SU-DHL-6 (cell line): ENCODE measurements at regions not wholly inside any gene's neighbourhood (a gene's known extent, or its start where the extent isn't known, plus 50 kb on each side); places are given as distances from the start of the nearest gene placed in this dataset.

Experiments
- H2AFZ ChIP-seq: fragments of 200-600 bp; sonication (generic); 2 replicates; pipeline ENCODE4 v1.6.1; 2014; ENCODE audit warnings: low read depth, mild to moderate bottlenecking, moderate library complexity, mixed read lengths, antibody characterized with exemption, low read length; ENCODE audit not compliant: severe bottlenecking
- H3F3A ChIP-seq: fragments of 200-600 bp; shearing (Covaris generic); 2 replicates; pipeline ENCODE4 v1.6.0; 2016; ENCODE audit warnings: antibody characterized with exemption, mild to moderate bottlenecking; ENCODE audit not compliant: insufficient read depth
- H3K27ac ChIP-seq: fragments of 200-600 bp; sonication (generic); 2 replicates; pipeline ENCODE4 v1.5.1; 2016; ENCODE audit warnings: low read depth, mild to moderate bottlenecking, low read length, moderate library complexity, mixed read lengths
- H3K27me3 ChIP-seq: fragments of 200-600 bp; sonication (generic), shearing (Covaris generic); 2 replicates; pipeline ENCODE4 v1.6.0; 2014; ENCODE audit warnings: mild to moderate bottlenecking, low read length
- H3K36me3 ChIP-seq: fragments of 200-600 bp; sonication (generic); 2 replicates; pipeline ENCODE4 v1.6.1; 2014; ENCODE audit warnings: mild to moderate bottlenecking, low read length, mixed read lengths
- H3K4me2 ChIP-seq: fragments of 300-600, 200-600 bp; shearing (Covaris generic), sonication (generic); 2 replicates; pipeline ENCODE4 v1.6.0; 2014; ENCODE audit warnings: low read length, low read depth, mild to moderate bottlenecking; ENCODE audit not compliant: poor library complexity, severe bottlenecking
- H3K4me3 ChIP-seq: fragments of 200-600 bp; sonication (generic); 2 replicates; pipeline ENCODE4 v1.5.1; 2014; ENCODE audit warnings: antibody characterized with exemption, low read length, mild to moderate bottlenecking, mixed read lengths; ENCODE audit not compliant: insufficient read depth, poor library complexity, severe bottlenecking
- H3K79me2 ChIP-seq: fragments of 200-600 bp; sonication (generic); 2 replicates; pipeline ENCODE4 v1.6.1; 2014; ENCODE audit warnings: mild to moderate bottlenecking, low read length, moderate library complexity; ENCODE audit not compliant: insufficient read depth
- H3K9ac ChIP-seq: fragments of 200-600 bp; sonication (generic); 2 replicates; pipeline ENCODE4 v1.7.0; 2014; ENCODE audit warnings: mild to moderate bottlenecking, low read length
- H3K9me2 ChIP-seq: fragments of 200-600 bp; sonication (generic); replicated peaks from 2 replicates; pipeline ENCODE4 v1.6.1; 2014; ENCODE audit warnings: low read length; ENCODE audit not compliant: insufficient read depth
- H3K9me3 ChIP-seq: fragments of 200-600 bp; sonication (generic); 2 replicates; pipeline ENCODE4 v1.6.1; 2014; ENCODE audit warnings: low read length, mixed read lengths; ENCODE audit not compliant: insufficient read depth
- H4K20me1 ChIP-seq: fragments of 200-600 bp; sonication (generic); 2 replicates; pipeline ENCODE4 v1.6.1; 2014; ENCODE audit warnings: low read depth, mild to moderate bottlenecking, antibody characterized with exemption, low read length, moderate library complexity, mixed read lengths
- EZH2phosphoT487 ChIP-seq: fragments of 200-600 bp; sonication (generic), shearing (Covaris generic); conservative IDR thresholded peaks from 2 replicates; pipeline ENCODE4 v1.6.1; 2018; ENCODE audit warnings: mild to moderate bottlenecking, antibody characterized with exemption, low read length, moderate library complexity, mixed read lengths
- TF ChIP-seq, protein P1 (sequence below): fragments of 200-600 bp; sonication (generic); IDR thresholded peaks from one replicate; pipeline ENCODE4 v1.5.1; 2017; ENCODE audit warnings: antibody characterized with exemption, mild to moderate bottlenecking, low read length, moderate library complexity; ENCODE audit not compliant: insufficient read depth, poor library complexity, severe bottlenecking

- Histone ChIP-seq H3K4me3 (no peak overlapping the region), H2AFZ (no peak overlapping the region), H3K4me2 (no peak overlapping the region), H3K9me3 (no peaks in the 10 kb centered on the region), H3K79me2 (peaks cover 16% of the 10 kb centered on the region; the same call in 1 of the 2 replicates), H4K20me1 (no peaks in the 10 kb centered on the region), H3K36me3 (no peaks in the 10 kb centered on the region), H3K27me3 (no peaks in the 10 kb centered on the region), H3K9ac (no peak overlapping the region), H3K9me2 (no peaks in the 10 kb centered on the region), H3K27ac (no peak overlapping the region), H3F3A (no peaks in the 10 kb centered on the region)
- TF ChIP-seq, protein P1, sequence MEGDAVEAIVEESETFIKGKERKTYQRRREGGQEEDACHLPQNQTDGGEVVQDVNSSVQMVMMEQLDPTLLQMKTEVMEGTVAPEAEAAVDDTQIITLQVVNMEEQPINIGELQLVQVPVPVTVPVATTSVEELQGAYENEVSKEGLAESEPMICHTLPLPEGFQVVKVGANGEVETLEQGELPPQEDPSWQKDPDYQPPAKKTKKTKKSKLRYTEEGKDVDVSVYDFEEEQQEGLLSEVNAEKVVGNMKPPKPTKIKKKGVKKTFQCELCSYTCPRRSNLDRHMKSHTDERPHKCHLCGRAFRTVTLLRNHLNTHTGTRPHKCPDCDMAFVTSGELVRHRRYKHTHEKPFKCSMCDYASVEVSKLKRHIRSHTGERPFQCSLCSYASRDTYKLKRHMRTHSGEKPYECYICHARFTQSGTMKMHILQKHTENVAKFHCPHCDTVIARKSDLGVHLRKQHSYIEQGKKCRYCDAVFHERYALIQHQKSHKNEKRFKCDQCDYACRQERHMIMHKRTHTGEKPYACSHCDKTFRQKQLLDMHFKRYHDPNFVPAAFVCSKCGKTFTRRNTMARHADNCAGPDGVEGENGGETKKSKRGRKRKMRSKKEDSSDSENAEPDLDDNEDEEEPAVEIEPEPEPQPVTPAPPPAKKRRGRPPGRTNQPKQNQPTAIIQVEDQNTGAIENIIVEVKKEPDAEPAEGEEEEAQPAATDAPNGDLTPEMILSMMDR, result no peak
- no peak for TF ChIP-seq EZH2phosphoT487
Measured at GRCh38 chr4:112823156-112823555, 186.2 kb downstream of the LARP7 start.

DNA sequence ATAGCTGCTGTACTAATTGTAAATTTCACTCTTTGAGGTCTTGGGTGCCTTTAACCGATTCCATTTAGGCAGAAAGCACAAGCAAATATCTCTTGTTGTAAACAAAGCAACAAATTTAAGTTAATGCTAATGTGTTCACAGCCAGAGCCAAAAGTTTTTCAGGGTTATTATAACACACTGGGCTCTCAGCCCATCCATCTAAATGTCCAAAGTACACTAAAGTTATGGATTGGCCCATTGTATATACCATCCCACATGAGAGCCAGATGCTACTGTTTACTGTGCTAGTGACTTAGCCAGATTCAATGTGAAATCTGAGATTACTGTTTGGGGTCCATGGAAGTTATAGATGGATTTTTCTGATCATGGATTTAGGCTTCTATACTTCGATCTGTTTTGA lies 186.7 kb downstream of the LARP7 start:
- Histone ChIP-seq H4K20me1 (no peaks in the 10 kb centered on the region), H3K9ac (no peak overlapping the region), H3K79me2 (peaks cover 13% of the 10 kb centered on the region; the same call in 1 of the 2 replicates), H3K4me3 (no peak overlapping the region), H3F3A (no peaks in the 10 kb centered on the region), H2AFZ (no peak overlapping the region), H3K36me3 (no peaks in the 10 kb centered on the region), H3K4me2 (no peak overlapping the region), H3K9me3 (no peaks in the 10 kb centered on the region), H3K9me2 (no peaks in the 10 kb centered on the region), H3K27ac (no peak overlapping the region), H3K27me3 (no peaks in the 10 kb centered on the region)
- TF ChIP-seq, protein P1, result no peak
- TF ChIP-seq EZH2phosphoT487, result no peak

GRCh38 chr4:112830753-112831386 lies 193.9 kb downstream of the LARP7 start:
- no peak overlapping the region for H2AFZ ChIP-seq
- TF ChIP-seq EZH2phosphoT487, result no peak
- TF ChIP-seq, protein P1, result no peak
- no peaks in the 10 kb centered on the region for H3K27me3 ChIP-seq
- H3F3A ChIP-seq, result no peaks in the 10 kb centered on the region
- no peaks in the 10 kb centered on the region for H3K79me2 ChIP-seq
- H3K4me2 ChIP-seq, result no peak overlapping the region
- no peaks in the 10 kb centered on the region for H3K9me2 ChIP-seq
- no peaks in the 10 kb centered on the region for H3K9me3 ChIP-seq
- H3K36me3 ChIP-seq, result no peaks in the 10 kb centered on the region
- no peak overlapping the region for H3K4me3 ChIP-seq
- H3K9ac ChIP-seq, result no peak overlapping the region
- H4K20me1 ChIP-seq, result no peaks in the 10 kb centered on the region
- no peak overlapping the region for H3K27ac ChIP-seq
